ENCODE measurements at regions not wholly inside any gene's neighbourhood (a gene's known extent, or its start where the extent isn't known, plus 50 kb on each side); places are given as distances from the start of the nearest gene placed in this dataset.
"Not testable (repeated sequence)": the region's sequence is repeated elsewhere in the genome, so short reads cannot be mapped to it uniquely, and the experiment has no call there.

DNA sequence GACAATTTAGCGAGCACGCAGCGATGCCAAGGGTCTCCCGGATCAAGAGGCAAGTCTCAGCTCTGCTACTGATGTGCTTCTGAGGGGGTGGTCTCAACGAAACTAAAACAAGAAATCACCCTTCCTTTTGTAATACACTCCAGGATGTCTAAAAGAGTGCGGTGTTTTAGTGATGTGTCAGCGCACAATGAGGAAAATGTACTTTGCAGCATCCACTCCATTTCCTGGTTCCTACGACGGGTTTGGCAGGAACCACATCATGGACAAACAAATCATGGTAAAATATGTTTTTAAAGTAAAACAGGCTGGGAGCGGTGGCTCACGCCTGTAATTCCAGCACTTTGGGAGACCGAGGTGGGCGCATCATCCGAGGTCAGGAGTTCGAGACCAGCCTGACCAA is 154.0 kb upstream of the TSC22D1 start:
- Histone ChIP-seq H3K9ac (ENCODE audit: low read length) (no peak overlapping the region), H3K36me3 (ENCODE audit: insufficient read depth, low read length) (no peaks in the 10 kb centered on the region), H3K4me3 (ENCODE audit: low read depth, low read length, poor library complexity, severe bottlenecking) (no peak overlapping the region), H3K27ac (ENCODE audit: low read depth, low read length, poor library complexity, severe bottlenecking) (no peak overlapping the region), H4K20me1 (ENCODE audit: insufficient read depth, low read length) (no peaks in the 10 kb centered on the region), H3K27me3 (ENCODE audit: insufficient read depth, low read length) (no peaks in the 10 kb centered on the region), H3K9me2 (ENCODE audit: low read depth, low read length) (no peaks in the 10 kb centered on the region), H3F3A (ENCODE audit: insufficient read depth, low read length) (no peaks in the 10 kb centered on the region), H3K9me3 (ENCODE audit: low read length) (no peaks in the 10 kb centered on the region), H3K4me2 (ENCODE audit: low read length) (no peak overlapping the region), H3K4me1 (ENCODE audit: insufficient read depth, low read length, severe bottlenecking) (no peaks in the 10 kb centered on the region), H3K79me2 (ENCODE audit: insufficient read depth, low read length) (no peaks in the 10 kb centered on the region), H2AFZ (ENCODE audit: low read length) (no peak overlapping the region)
- no peak for TF ChIP-seq EZH2 (IDR thresholded peaks at IDR 0.05; ENCODE audit: borderline replicate concordance, low read length)
- TF ChIP-seq, protein P1, sequence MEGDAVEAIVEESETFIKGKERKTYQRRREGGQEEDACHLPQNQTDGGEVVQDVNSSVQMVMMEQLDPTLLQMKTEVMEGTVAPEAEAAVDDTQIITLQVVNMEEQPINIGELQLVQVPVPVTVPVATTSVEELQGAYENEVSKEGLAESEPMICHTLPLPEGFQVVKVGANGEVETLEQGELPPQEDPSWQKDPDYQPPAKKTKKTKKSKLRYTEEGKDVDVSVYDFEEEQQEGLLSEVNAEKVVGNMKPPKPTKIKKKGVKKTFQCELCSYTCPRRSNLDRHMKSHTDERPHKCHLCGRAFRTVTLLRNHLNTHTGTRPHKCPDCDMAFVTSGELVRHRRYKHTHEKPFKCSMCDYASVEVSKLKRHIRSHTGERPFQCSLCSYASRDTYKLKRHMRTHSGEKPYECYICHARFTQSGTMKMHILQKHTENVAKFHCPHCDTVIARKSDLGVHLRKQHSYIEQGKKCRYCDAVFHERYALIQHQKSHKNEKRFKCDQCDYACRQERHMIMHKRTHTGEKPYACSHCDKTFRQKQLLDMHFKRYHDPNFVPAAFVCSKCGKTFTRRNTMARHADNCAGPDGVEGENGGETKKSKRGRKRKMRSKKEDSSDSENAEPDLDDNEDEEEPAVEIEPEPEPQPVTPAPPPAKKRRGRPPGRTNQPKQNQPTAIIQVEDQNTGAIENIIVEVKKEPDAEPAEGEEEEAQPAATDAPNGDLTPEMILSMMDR (IDR thresholded peaks at IDR 0.05; ENCODE audit: low read length), result no peak

DNA sequence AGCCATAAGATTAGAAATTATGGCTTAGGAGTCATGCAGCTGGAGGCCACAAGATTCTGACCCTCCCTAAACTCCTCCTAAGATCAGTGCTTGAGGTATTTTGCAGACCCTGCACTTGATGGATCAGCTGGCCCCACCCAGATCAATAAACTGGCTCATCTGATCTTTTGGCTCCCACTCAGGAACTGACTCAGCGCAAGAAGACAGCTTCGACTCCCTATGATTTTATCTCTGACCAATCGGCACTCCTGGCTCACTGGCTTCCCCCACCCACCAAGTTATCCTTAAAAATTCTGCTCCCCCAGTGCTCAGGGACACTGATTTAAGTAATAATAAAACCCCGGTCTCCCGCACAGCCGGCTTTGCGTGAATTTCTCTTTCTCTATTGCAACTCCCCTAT is 151.5 kb upstream of the TSC22D1 start:
- H3K4me2 ChIP-seq (ENCODE audit: low read length); H3K4me3 ChIP-seq (ENCODE audit: low read depth, low read length, poor library complexity, severe bottlenecking); H3K27ac ChIP-seq (ENCODE audit: low read depth, low read length, poor library complexity, severe bottlenecking); H3K36me3 ChIP-seq (ENCODE audit: insufficient read depth, low read length); H3K9ac ChIP-seq (ENCODE audit: low read length); H3K27me3 ChIP-seq (ENCODE audit: insufficient read depth, low read length); H3K4me1 ChIP-seq (ENCODE audit: insufficient read depth, low read length, severe bottlenecking); H3K9me2 ChIP-seq (ENCODE audit: low read depth, low read length); H3K79me2 ChIP-seq (ENCODE audit: insufficient read depth, low read length); H3F3A ChIP-seq (ENCODE audit: insufficient read depth, low read length); H4K20me1 ChIP-seq (ENCODE audit: insufficient read depth, low read length); H2AFZ ChIP-seq (ENCODE audit: low read length); H3K9me3 ChIP-seq (ENCODE audit: low read length): not testable (repeated sequence)

DNA sequence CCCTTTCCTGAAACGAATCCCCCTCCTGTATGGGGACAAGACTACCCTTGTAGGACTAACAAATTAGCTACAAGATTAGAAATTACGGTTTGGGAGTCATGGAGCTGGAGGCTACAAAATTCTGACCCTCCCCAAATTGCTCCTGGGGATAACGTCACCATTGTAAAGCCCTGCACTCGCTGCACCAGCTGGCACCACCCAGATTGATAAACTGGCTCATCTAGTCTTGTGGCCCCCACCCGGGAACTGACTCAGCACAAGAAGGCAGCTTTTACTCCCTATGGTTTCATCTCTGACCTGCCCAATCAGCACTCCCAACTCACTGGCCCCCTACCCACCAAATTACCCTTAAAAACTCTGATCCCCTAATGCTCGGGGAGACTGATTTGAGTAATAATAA is 150.6 kb upstream of the TSC22D1 start:
- H3K9me2 ChIP-seq (ENCODE audit: low read depth, low read length), result no peaks in the 10 kb centered on the region
- no peak overlapping the region for H3K9ac ChIP-seq (ENCODE audit: low read length)
- H3K27me3 ChIP-seq (ENCODE audit: insufficient read depth, low read length), result no peaks in the 10 kb centered on the region
- H3K27ac ChIP-seq (ENCODE audit: low read depth, low read length, poor library complexity, severe bottlenecking), result no peak overlapping the region
- no peaks in the 10 kb centered on the region for H4K20me1 ChIP-seq (ENCODE audit: insufficient read depth, low read length)
- H3K9me3 ChIP-seq (ENCODE audit: low read length), result no peaks in the 10 kb centered on the region
- H2AFZ ChIP-seq (ENCODE audit: low read length), result no peak overlapping the region
- H3F3A ChIP-seq (ENCODE audit: insufficient read depth, low read length), result no peaks in the 10 kb centered on the region
- H3K4me1 ChIP-seq (ENCODE audit: insufficient read depth, low read length, severe bottlenecking), result no peaks in the 10 kb centered on the region
- no peak overlapping the region for H3K4me3 ChIP-seq (ENCODE audit: low read depth, low read length, poor library complexity, severe bottlenecking)
- TF ChIP-seq EZH2 (IDR thresholded peaks at IDR 0.05; ENCODE audit: borderline replicate concordance, low read length), result no peak
- TF ChIP-seq, protein P1 (IDR thresholded peaks at IDR 0.05; ENCODE audit: low read length), result no peak
- no peaks in the 10 kb centered on the region for H3K79me2 ChIP-seq (ENCODE audit: insufficient read depth, low read length)
- H3K36me3 ChIP-seq (ENCODE audit: insufficient read depth, low read length), result no peaks in the 10 kb centered on the region
- no peak overlapping the region for H3K4me2 ChIP-seq (ENCODE audit: low read length)

DNA sequence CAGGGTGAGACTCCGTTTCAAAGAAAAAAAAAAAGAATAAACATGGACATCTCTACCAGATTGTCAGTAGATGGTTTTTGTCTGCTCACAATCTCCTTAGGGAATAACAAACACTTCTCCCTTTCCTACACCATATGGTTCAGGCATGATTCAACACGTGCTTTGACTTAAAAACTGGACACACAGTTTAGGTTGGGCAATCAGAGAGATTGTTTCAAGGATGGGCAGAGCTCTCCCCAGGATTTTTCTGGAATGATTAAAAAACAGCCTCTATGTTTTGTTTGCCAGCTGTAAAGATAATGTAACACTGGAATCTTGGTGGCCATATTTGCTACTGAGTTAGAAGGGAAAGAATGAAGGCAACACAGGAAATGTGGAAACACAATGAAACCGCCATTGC is 150.1 kb upstream of the TSC22D1 start:
- Histone ChIP-seq H3K4me2 (ENCODE audit: low read length) (no peak overlapping the region), H2AFZ (ENCODE audit: low read length) (no peak overlapping the region), H3K9me2 (ENCODE audit: low read depth, low read length) (no peaks in the 10 kb centered on the region), H3K4me3 (ENCODE audit: low read depth, low read length, poor library complexity, severe bottlenecking) (no peak overlapping the region), H4K20me1 (ENCODE audit: insufficient read depth, low read length) (no peaks in the 10 kb centered on the region), H3K9ac (ENCODE audit: low read length) (no peak overlapping the region), H3F3A (ENCODE audit: insufficient read depth, low read length) (no peaks in the 10 kb centered on the region), H3K36me3 (ENCODE audit: insufficient read depth, low read length) (no peaks in the 10 kb centered on the region), H3K27ac (ENCODE audit: low read depth, low read length, poor library complexity, severe bottlenecking) (no peak overlapping the region), H3K79me2 (ENCODE audit: insufficient read depth, low read length) (no peaks in the 10 kb centered on the region), H3K4me1 (ENCODE audit: insufficient read depth, low read length, severe bottlenecking) (no peaks in the 10 kb centered on the region), H3K27me3 (ENCODE audit: insufficient read depth, low read length) (no peaks in the 10 kb centered on the region), H3K9me3 (ENCODE audit: low read length) (no peaks in the 10 kb centered on the region)
- TF ChIP-seq, protein P1 (IDR thresholded peaks at IDR 0.05; ENCODE audit: low read length), result no peak
- TF ChIP-seq EZH2 (IDR thresholded peaks at IDR 0.05; ENCODE audit: borderline replicate concordance, low read length), result no peak

Data from OCI-LY1 (cell line).